ENCODE measurements at regions not wholly inside any gene's neighbourhood (a gene's known extent, or its start where the extent isn't known, plus 50 kb on each side); places are given as distances from the start of the nearest gene placed in this dataset.

- no peaks in the 10 kb centered on the region for H3K4me1 ChIP-seq (replicated peaks)
- H3K4me3 ChIP-seq, result no peak overlapping the region
- 70% methylated on average over 13 of the region's 13 CpGs for WGBS
- no peaks in the 10 kb centered on the region for H3K9me3 ChIP-seq
- TF ChIP-seq POLR2A (IDR thresholded peaks at IDR 0.05), result no peak
- no peak for TF ChIP-seq CTCF (IDR thresholded peaks at IDR 0.05)
- no peak for TF ChIP-seq POLR2AphosphoS5 (IDR thresholded peaks at IDR 0.05)
- no peak overlapping the region for H3K27ac ChIP-seq
- no peak for DNase-seq (ENCODE audit: low spot score)
- no peaks in the 10 kb centered on the region for H3K27me3 ChIP-seq (replicated peaks; ENCODE audit: insufficient read depth)
- intact Hi-C loops (cut with DNase I), result no loop called here
- no peaks in the 10 kb centered on the region for H3K36me3 ChIP-seq
Measured at GRCh38 chr22:44406341-44407170, 91.5 kb downstream of the RTL6 start.

GRCh38 chr22:44405661-44406060, 92.4 kb downstream of the RTL6 start:
- H3K27ac ChIP-seq, result no peak overlapping the region
- H3K27me3 ChIP-seq (replicated peaks; ENCODE audit: insufficient read depth), result no peaks in the 10 kb centered on the region
- no peaks in the 10 kb centered on the region for H3K36me3 ChIP-seq
- WGBS, result 96% methylated on average over 2 of the region's 2 CpGs
- no peak for TF ChIP-seq CTCF (IDR thresholded peaks at IDR 0.05)
- no peak for TF ChIP-seq POLR2A (IDR thresholded peaks at IDR 0.05)
- TF ChIP-seq POLR2AphosphoS5 (IDR thresholded peaks at IDR 0.05), result no peak
- no peak overlapping the region for H3K4me3 ChIP-seq
- intact Hi-C loops (cut with DNase I), result no loop called here
- no peaks in the 10 kb centered on the region for H3K9me3 ChIP-seq
- DNase-seq (ENCODE audit: low spot score), result no peak
- H3K4me1 ChIP-seq (replicated peaks), result no peaks in the 10 kb centered on the region

- no peaks in the 10 kb centered on the region for H3K27me3 ChIP-seq (replicated peaks; ENCODE audit: insufficient read depth)
- no peaks in the 10 kb centered on the region for H3K4me1 ChIP-seq (replicated peaks)
- H3K4me3 ChIP-seq, result no peak overlapping the region
- H3K9me3 ChIP-seq, result no peaks in the 10 kb centered on the region
- TF ChIP-seq POLR2A (IDR thresholded peaks at IDR 0.05), result no peak
- no peaks in the 10 kb centered on the region for H3K36me3 ChIP-seq
- WGBS, result 94% methylated on average over 16 of the region's 16 CpGs
- intact Hi-C loops (cut with DNase I), result no loop called here
- no peak for DNase-seq (ENCODE audit: low spot score)
- no peak overlapping the region for H3K27ac ChIP-seq
Measured at GRCh38 chr22:44404341-44405020, 91.7 kb upstream of the SHISAL1 start.

GRCh38 chr22:44403602-44404329, 91.0 kb upstream of the SHISAL1 start:
- WGBS, result 94% methylated on average over 10 of the region's 10 CpGs
- Histone ChIP-seq H3K4me3 (no peak overlapping the region), H3K27ac (no peak overlapping the region), H3K4me1 (replicated peaks) (no peaks in the 10 kb centered on the region), H3K9me3 (no peaks in the 10 kb centered on the region), H3K36me3 (no peaks in the 10 kb centered on the region), H3K27me3 (replicated peaks; ENCODE audit: insufficient read depth) (no peaks in the 10 kb centered on the region)
- intact Hi-C loops (cut with DNase I), result no loop called here
- no peak for TF ChIP-seq POLR2AphosphoS5 (IDR thresholded peaks at IDR 0.05)
- no peak for TF ChIP-seq CTCF (IDR thresholded peaks at IDR 0.05)
- TF ChIP-seq POLR2A (IDR thresholded peaks at IDR 0.05), result no peak
- DNase-seq (ENCODE audit: low spot score), result no peak

- TF ChIP-seq CTCF (IDR thresholded peaks at IDR 0.05) (no peak), POLR2A (IDR thresholded peaks at IDR 0.05) (no peak), POLR2AphosphoS5 (IDR thresholded peaks at IDR 0.05) (no peak)
- Histone ChIP-seq H3K4me1 (replicated peaks) (no peaks in the 10 kb centered on the region), H3K4me3 (no peak overlapping the region), H3K9me3 (no peaks in the 10 kb centered on the region), H3K27ac (no peak overlapping the region), H3K27me3 (replicated peaks; ENCODE audit: insufficient read depth) (no peaks in the 10 kb centered on the region), H3K36me3 (no peaks in the 10 kb centered on the region)
- WGBS, result 96% methylated on average over 5 of the region's 5 CpGs
- no peak for DNase-seq (ENCODE audit: low spot score)
- intact Hi-C loops (cut with DNase I), result no loop called here
Measured at GRCh38 chr22:44403166-44403565, 90.4 kb upstream of the SHISAL1 start.

Measured in prostate gland (tissue), 2 donors.